Ovary (tissue), 7 donors: ENCODE measurements at regions not wholly inside any gene's neighbourhood (a gene's known extent, or its start where the extent isn't known, plus 50 kb on each side); places are given as distances from the start of the nearest gene placed in this dataset.

Experiments
- DNase-seq, 5 donors: peaks; one replicate each; pipeline ENCODE4 v3.0.0-alpha.2; 2019 to 2020
- H3K27ac ChIP-seq, 2 donors: fragments of 200-600 bp; one replicate each; pipeline versions ENCODE4 v1.5.1 to v1.8.0; 2019 to 2022
- H3K27me3 ChIP-seq: fragments of 200-600 bp; one replicate; pipeline ENCODE4 v1.8.0; 2022
- H3K36me3 ChIP-seq: fragments of 200-600 bp; sonication (generic); one replicate; pipeline ENCODE4 v1.5.1; 2019
- H3K4me1 ChIP-seq: one replicate; pipeline ENCODE4 v1.8.1; 2013; ENCODE audit warnings: mild to moderate bottlenecking, moderate library complexity; ENCODE audit not compliant: insufficient read depth
- H3K4me3 ChIP-seq: fragments of 200-600 bp; sonication (generic); one replicate; pipeline ENCODE4 v1.5.1; 2017
- H3K9me3 ChIP-seq, 2 donors: fragments of 200-600 bp in 1 of 2; sonication (generic) in 1 of 2; one replicate each; pipeline versions ENCODE4 v1.5.1 to v1.8.1; 2013 to 2019; ENCODE audit warnings: mild to moderate bottlenecking in 1 of 2, moderate library complexity in 1 of 2
- CTCF ChIP-seq, 3 donors: fragments of 450-650 bp in 2 of 3; fragments of 200-600 bp in 1 of 3; IDR thresholded peaks; one replicate each; pipeline versions ENCODE4 v1.5.1 to v1.8.0; 2016 to 2022; ENCODE audit warnings: antibody characterized with exemption in 3 of 3, mild to moderate bottlenecking in 1 of 3
- EP300 ChIP-seq: sonication (generic); formaldehyde crosslinking; IDR thresholded peaks from one replicate; pipeline ENCODE4 v1.6.1; 2017; ENCODE audit warnings: antibody characterized with exemption
- POLR2A ChIP-seq: fragments of 450-650 bp; IDR thresholded peaks from one replicate; pipeline ENCODE4 v1.6.1; 2017; ENCODE audit warnings: antibody characterized with exemption, mild to moderate bottlenecking, moderate library complexity
- WGBS, 3 donors: extraction: QIAGEN DNeasy Blood & Tissue Kit in 1 of 3; methylation state at CpG; one replicate each; pipeline versions ENCODE4 v1.1.5 to v1.1.7; 2013 to 2017; 5-methylcytosine and 5-hydroxymethylcytosine counted together
- intact Hi-C, 4 donors: fragments of 100-400 bp; cut with DNase I; formaldehyde crosslinking; loops; one replicate each; pipeline versions ENCODE4 v1.11.0 to v1.15.1; 2022 to 2023
- donor health status: DM: no; HTN: no; CAD: no; lungs with moderate emphysema.
- donor health status: DM: no; HTN: no; CAD: no.
- donor health status: Bipolar disorder and iron deficiency.
- donor health status: DM: no; HTN: no; CAD: no.
- donor health status: DM: yes; HTN: yes; CAD: no.

- Histone ChIP-seq H3K4me3 (no peak overlapping the region), H3K9me3 (no peaks in the 10 kb centered on the region), H3K4me1 (no peaks in the 10 kb centered on the region), H3K36me3 (no peaks in the 10 kb centered on the region), H3K27ac (no peak overlapping the region), H3K27me3 (no peaks in the 10 kb centered on the region)
- intact Hi-C loops: no loop called here
- no peak for DNase-seq
- WGBS, 3 donors: 10 to 14% (median 11%) methylated on average over 28 to 30 of the region's 30 CpGs
- no peak for TF ChIP-seq CTCF (IDR thresholded peaks at IDR 0.05)
- no peak for TF ChIP-seq EP300
- no peak for TF ChIP-seq POLR2A
Observed at GRCh38 chr12:125683748-125684381, 618.6 kb downstream of the AACS start.

GRCh38 chr12:125684968-125685790, 619.9 kb downstream of the AACS start:
- no peaks in the 10 kb centered on the region for H3K9me3 ChIP-seq
- no peak for TF ChIP-seq EP300
- TF ChIP-seq CTCF (IDR thresholded peaks at IDR 0.05): no peak
- TF ChIP-seq POLR2A: no peak
- no peaks in the 10 kb centered on the region for H3K36me3 ChIP-seq
- WGBS, 3 donors: 86 to 89% (median 86%) methylated on average over 17 of the region's 17 CpGs
- H3K27me3 ChIP-seq: no peaks in the 10 kb centered on the region
- no peak overlapping the region for H3K27ac ChIP-seq
- H3K4me3 ChIP-seq: no peak overlapping the region
- no peak for DNase-seq
- H3K4me1 ChIP-seq: no peaks in the 10 kb centered on the region
- intact Hi-C loops: no loop called here

DNA sequence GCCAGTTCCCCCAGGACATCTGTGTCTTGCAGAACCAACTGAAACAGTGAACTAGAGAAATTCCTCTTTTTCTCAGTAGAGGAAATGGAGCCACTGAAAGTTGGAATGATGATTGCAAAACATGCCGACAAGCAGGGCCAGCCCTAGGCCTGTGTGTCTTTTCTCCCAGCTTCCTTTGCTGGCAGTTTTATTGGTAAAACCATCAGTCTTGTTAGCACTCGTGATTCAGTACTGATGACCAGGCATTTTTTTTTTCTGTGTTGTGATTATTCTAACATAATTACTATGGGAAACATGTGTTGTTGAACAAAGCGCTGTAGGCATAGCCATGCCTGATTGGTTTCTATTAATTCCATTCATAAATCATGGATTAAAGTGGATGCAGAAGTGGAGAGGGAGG, 620.7 kb downstream of the AACS start:
- Histone ChIP-seq H3K27me3 (no peaks in the 10 kb centered on the region), H3K4me3 (no peak overlapping the region), H3K9me3 (no peaks in the 10 kb centered on the region), H3K36me3 (no peaks in the 10 kb centered on the region), H3K27ac (no peak overlapping the region), H3K4me1 (no peaks in the 10 kb centered on the region)
- intact Hi-C loops: no loop called here
- DNase-seq: no peak
- TF ChIP-seq EP300: no peak
- no peak for TF ChIP-seq CTCF (IDR thresholded peaks at IDR 0.05)
- TF ChIP-seq POLR2A: no peak
- WGBS, 3 donors: 4 to 24% (median 24%) methylated on average over 3 of the region's 3 CpGs

- no peak for TF ChIP-seq POLR2A
- H3K36me3 ChIP-seq: no peaks in the 10 kb centered on the region
- 61 to 67% (median 66%) methylated on average over 3 of the region's 3 CpGs for WGBS, 3 donors
- no peaks in the 10 kb centered on the region for H3K4me1 ChIP-seq
- no peaks in the 10 kb centered on the region for H3K27me3 ChIP-seq
- no peaks in the 10 kb centered on the region for H3K9me3 ChIP-seq
- no peak overlapping the region for H3K4me3 ChIP-seq
- intact Hi-C loops: no loop called here
- DNase-seq: no peak
- H3K27ac ChIP-seq: no peak overlapping the region
Observed at GRCh38 chr12:125687403-125687802, 622.2 kb downstream of the AACS start.

GRCh38 chr12:125687820-125688219, 622.6 kb downstream of the AACS start:
- TF ChIP-seq EP300 (no peak), CTCF (IDR thresholded peaks at IDR 0.05) (no peak), POLR2A (no peak)
- H3K4me3 ChIP-seq: no peak overlapping the region
- H3K27me3 ChIP-seq: no peaks in the 10 kb centered on the region
- H3K36me3 ChIP-seq: no peaks in the 10 kb centered on the region
- no peaks in the 10 kb centered on the region for H3K9me3 ChIP-seq
- WGBS, 3 donors: 77 to 81% (median 78%) methylated on average over 6 to 7 of the region's 7 CpGs
- no peak for DNase-seq
- H3K27ac ChIP-seq: no peak overlapping the region
- no peaks in the 10 kb centered on the region for H3K4me1 ChIP-seq
- intact Hi-C loops: no loop called here
